WTC11 (cell line): ENCODE measurements at regions not wholly inside any gene's neighbourhood (a gene's known extent, or its start where the extent isn't known, plus 50 kb on each side); places are given as distances from the start of the nearest gene placed in this dataset.

ENCODE experiments used
- CTCF ChIP-seq: fragments of 200-600 bp; IDR thresholded peaks from 2 replicates; pipeline ENCODE4 v1.8.0; 2022; ENCODE audit warnings: antibody characterized with exemption
- E2F4 ChIP-seq: sonication (generic); formaldehyde crosslinking; IDR thresholded peaks from 2 replicates; pipeline ENCODE4 v1.8.1; 2022; ENCODE audit warnings: low read depth, mild to moderate bottlenecking, moderate library complexity, missing genetic modification reagents, borderline replicate concordance
- FOXK1 ChIP-seq: sonication (generic); formaldehyde crosslinking; IDR thresholded peaks from 2 replicates; pipeline ENCODE4 v1.8.0; 2022; ENCODE audit warnings: mild to moderate bottlenecking, moderate library complexity, missing genetic modification reagents
- JUN ChIP-seq: sonication (generic); formaldehyde crosslinking; IDR thresholded peaks from 2 replicates; pipeline ENCODE4 v1.8.0; 2023; ENCODE audit warnings: mild to moderate bottlenecking, missing genetic modification reagents
- RELA ChIP-seq: sonication (generic); formaldehyde crosslinking; IDR thresholded peaks from 2 replicates; pipeline ENCODE4 v1.8.1; 2022; ENCODE audit warnings: missing genetic modification reagents, mild to moderate bottlenecking, borderline replicate concordance
- SMAD3 ChIP-seq: sonication (generic); formaldehyde crosslinking; IDR thresholded peaks from 2 replicates; pipeline ENCODE4 v1.8.0; 2022; ENCODE audit warnings: missing genetic modification reagents, mild to moderate bottlenecking, borderline replicate concordance
- TEAD1 ChIP-seq: sonication (generic); formaldehyde crosslinking; IDR thresholded peaks from 2 replicates; pipeline ENCODE4 v1.8.0; 2022; ENCODE audit warnings: mild to moderate bottlenecking, missing genetic modification reagents
- ZBTB21 ChIP-seq: sonication (generic); formaldehyde crosslinking; IDR thresholded peaks from 2 replicates; pipeline ENCODE4 v1.8.1; 2023; ENCODE audit warnings: mild to moderate bottlenecking, missing genetic modification reagents, borderline replicate concordance
- TF ChIP-seq, protein P1 (sequence below): sonication (generic); formaldehyde crosslinking; IDR thresholded peaks from 2 replicates; pipeline ENCODE4 v1.8.1; 2023; ENCODE audit warnings: mild to moderate bottlenecking, missing genetic modification reagents, moderate library complexity

GRCh38 chr5:89676634-89677033 is 732.9 kb downstream of the CETN3 start:
- TF ChIP-seq FOXK1 (CRISPR knock-in tag) (no peak), SMAD3 (CRISPR knock-in tag) (no peak), CTCF (no peak), TEAD1 (no peak), ZBTB21 (CRISPR knock-in tag) (no peak), E2F4 (CRISPR knock-in tag) (no peak), RELA (CRISPR knock-in tag) (no peak), JUN (CRISPR knock-in tag) (no peak)
- TF ChIP-seq, protein P1, sequence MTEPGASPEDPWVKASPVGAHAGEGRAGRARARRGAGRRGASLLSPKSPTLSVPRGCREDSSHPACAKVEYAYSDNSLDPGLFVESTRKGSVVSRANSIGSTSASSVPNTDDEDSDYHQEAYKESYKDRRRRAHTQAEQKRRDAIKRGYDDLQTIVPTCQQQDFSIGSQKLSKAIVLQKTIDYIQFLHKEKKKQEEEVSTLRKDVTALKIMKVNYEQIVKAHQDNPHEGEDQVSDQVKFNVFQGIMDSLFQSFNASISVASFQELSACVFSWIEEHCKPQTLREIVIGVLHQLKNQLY (CRISPR knock-in tag) = no peak
